Activated naive CD4-positive, alpha-beta T cell treated with anti-CD3 and anti-CD28 coated beads, Interleukin-2, amount 50 U/mL, for 72 hours (primary cell): ENCODE measurements at regions not wholly inside any gene's neighbourhood (a gene's known extent, or its start where the extent isn't known, plus 50 kb on each side); places are given as distances from the start of the nearest gene placed in this dataset.

Experiments
- ATAC-seq, 2 donors: fragments of 150-1000 bp; cut with Tn5 transposase; 2 replicates each; pipeline ENCODE4 v1.10.0; 2021; ENCODE audit warnings: mild to moderate bottlenecking in 2 of 2, moderate library complexity in 2 of 2
- DNase-seq, 2 donors: peaks; one replicate each; pipeline ENCODE4 v3.0.0; 2021 to 2022; ENCODE audit warnings: low spot score in 2 of 2
- H3K27ac Mint-ChIP-seq, 2 donors: one replicate each; pipeline ENCODE4 v1.8.0; 2022; ENCODE audit warnings: mild to moderate bottlenecking in 2 of 2, mixed read lengths in 2 of 2
- H3K36me3 Mint-ChIP-seq, 2 donors: one replicate each; pipeline ENCODE4 v1.8.0; 2022; ENCODE audit warnings: mixed read lengths in 2 of 2
- H3K9me3 Mint-ChIP-seq, 2 donors: one replicate each; pipeline ENCODE4 v1.8.0; 2022; ENCODE audit warnings: mixed read lengths in 2 of 2

GRCh38 chr1:98457248-98457647 lies 204.3 kb upstream of the SNX7 start:
- peaks cover 3 to 6% of the 10 kb centered on the region in 2 donors for H3K9me3 Mint-ChIP-seq
- ATAC-seq = no peak
- H3K27ac Mint-ChIP-seq = no peak overlapping the region
- no peaks in the 10 kb centered on the region for H3K36me3 Mint-ChIP-seq
- DNase-seq = no peak

GRCh38 chr1:98454666-98455065 lies 206.9 kb upstream of the SNX7 start:
- ATAC-seq = no peak
- Mint-ChIP-seq H3K27ac (no peak overlapping the region), H3K9me3 (peaks cover 0 to 6% of the 10 kb centered on the region in 2 donors), H3K36me3 (no peaks in the 10 kb centered on the region)
- no peak for DNase-seq

GRCh38 chr1:98453066-98453465 lies 208.5 kb upstream of the SNX7 start:
- H3K36me3 Mint-ChIP-seq = no peaks in the 10 kb centered on the region
- DNase-seq (no peak), ATAC-seq (no peak)
- H3K9me3 Mint-ChIP-seq = peaks cover 0 to 3% of the 10 kb centered on the region in 2 donors
- H3K27ac Mint-ChIP-seq = no peak overlapping the region

- Mint-ChIP-seq H3K9me3 (peaks cover 0 to 3% of the 10 kb centered on the region in 2 donors), H3K36me3 (no peaks in the 10 kb centered on the region), H3K27ac (no peak overlapping the region)
- DNase-seq (no peak), ATAC-seq (no peak)
These were observed 209.4 kb upstream of the SNX7 start for GRCh38 chr1:98452162-98452561.

GRCh38 chr1:98441281-98441680 lies 220.2 kb upstream of the SNX7 start:
- Mint-ChIP-seq H3K27ac (no peak overlapping the region), H3K36me3 (no peaks in the 10 kb centered on the region), H3K9me3 (peaks cover 0 to 4% of the 10 kb centered on the region in 2 donors)
- DNase-seq = no peak
- no peak for ATAC-seq

GRCh38 chr1:98439471-98439870 lies 222.1 kb upstream of the SNX7 start:
- Mint-ChIP-seq H3K9me3 (peaks cover 0 to 4% of the 10 kb centered on the region in 2 donors), H3K36me3 (no peaks in the 10 kb centered on the region), H3K27ac (no peak overlapping the region)
- DNase-seq (no peak), ATAC-seq (no peak)

GRCh38 chr1:98437540-98437939 lies 224.0 kb upstream of the SNX7 start:
- no peak overlapping the region for H3K27ac Mint-ChIP-seq
- peaks cover 0 to 4% of the 10 kb centered on the region in 2 donors for H3K9me3 Mint-ChIP-seq
- no peak for DNase-seq
- no peaks in the 10 kb centered on the region for H3K36me3 Mint-ChIP-seq
- ATAC-seq = no peak

- no peak for ATAC-seq
- no peaks in the 10 kb centered on the region for H3K36me3 Mint-ChIP-seq
- H3K9me3 Mint-ChIP-seq = peaks cover 0 to 4% of the 10 kb centered on the region in 2 donors
- no peak for DNase-seq
- no peak overlapping the region for H3K27ac Mint-ChIP-seq
These were observed 224.5 kb upstream of the SNX7 start for GRCh38 chr1:98437011-98437410.

GRCh38 chr1:98429965-98430443 lies 231.5 kb upstream of the SNX7 start:
- H3K36me3 Mint-ChIP-seq = no peaks in the 10 kb centered on the region
- no peak for DNase-seq
- H3K9me3 Mint-ChIP-seq = peaks cover 0 to 6% of the 10 kb centered on the region in 2 donors
- no peak for ATAC-seq
- no peak overlapping the region for H3K27ac Mint-ChIP-seq

GRCh38 chr1:98428864-98429263 lies 232.7 kb upstream of the SNX7 start:
- Mint-ChIP-seq H3K36me3 (no peaks in the 10 kb centered on the region), H3K27ac (no peak overlapping the region), H3K9me3 (peaks cover 4 to 6% of the 10 kb centered on the region in 2 donors)
- ATAC-seq (no peak), DNase-seq (no peak)

- Mint-ChIP-seq H3K9me3 (peaks cover 4 to 6% of the 10 kb centered on the region in 2 donors), H3K27ac (no peak overlapping the region), H3K36me3 (no peaks in the 10 kb centered on the region)
- ATAC-seq (no peak), DNase-seq (no peak)
These were observed 233.9 kb upstream of the SNX7 start for GRCh38 chr1:98427664-98428063.

- ATAC-seq (no peak), DNase-seq (no peak)
- peaks cover 4 to 6% of the 10 kb centered on the region in 2 donors for H3K9me3 Mint-ChIP-seq
- no peaks in the 10 kb centered on the region for H3K36me3 Mint-ChIP-seq
- no peak overlapping the region for H3K27ac Mint-ChIP-seq
These were observed 235.4 kb upstream of the SNX7 start for GRCh38 chr1:98426092-98426491.

- H3K27ac Mint-ChIP-seq = no peak overlapping the region
- DNase-seq = no peak
- H3K36me3 Mint-ChIP-seq = no peaks in the 10 kb centered on the region
- peaks cover 3 to 4% of the 10 kb centered on the region in 2 donors for H3K9me3 Mint-ChIP-seq
- ATAC-seq = no peak
These were observed 238.7 kb upstream of the SNX7 start for GRCh38 chr1:98422816-98423215.

GRCh38 chr1:98421085-98421435 lies 240.5 kb upstream of the SNX7 start:
- ATAC-seq (no peak), DNase-seq (no peak)
- Mint-ChIP-seq H3K9me3 (peaks cover 0 to 4% of the 10 kb centered on the region in 2 donors), H3K36me3 (no peaks in the 10 kb centered on the region), H3K27ac (no peak overlapping the region)

GRCh38 chr1:98420376-98421084 lies 241.0 kb upstream of the SNX7 start:
- H3K27ac Mint-ChIP-seq = no peak overlapping the region
- H3K9me3 Mint-ChIP-seq = peaks cover 0 to 4% of the 10 kb centered on the region in 2 donors
- H3K36me3 Mint-ChIP-seq = no peaks in the 10 kb centered on the region
- ATAC-seq (no peak), DNase-seq (no peak)

- DNase-seq (no peak), ATAC-seq (no peak)
- H3K36me3 Mint-ChIP-seq = no peaks in the 10 kb centered on the region
- peaks cover 0 to 1% of the 10 kb centered on the region in 2 donors for H3K9me3 Mint-ChIP-seq
- no peak overlapping the region for H3K27ac Mint-ChIP-seq
These were observed 243.7 kb upstream of the SNX7 start for GRCh38 chr1:98417820-98418219.

GRCh38 chr1:98410082-98410481 lies 251.4 kb upstream of the SNX7 start:
- Mint-ChIP-seq H3K9me3 (peaks cover 2 to 6% of the 10 kb centered on the region in 2 donors), H3K36me3 (no peaks in the 10 kb centered on the region), H3K27ac (no peak overlapping the region)
- DNase-seq (no peak), ATAC-seq (no peak)

- Mint-ChIP-seq H3K9me3 (no peaks in the 10 kb centered on the region), H3K36me3 (no peaks in the 10 kb centered on the region), H3K27ac (no peak overlapping the region)
- DNase-seq (no peak), ATAC-seq (no peak)
These were observed 255.0 kb upstream of the SNX7 start for GRCh38 chr1:98406352-98407088.
